ENCODE measurements at regions not wholly inside any gene's neighbourhood (a gene's known extent, or its start where the extent isn't known, plus 50 kb on each side); places are given as distances from the start of the nearest gene placed in this dataset.

- Histone ChIP-seq H3K4me1 (ENCODE audit: insufficient read depth, low read length) (no peaks in the 10 kb centered on the region), H3K27ac (ENCODE audit: extremely low read length, insufficient read depth, low read length) (no peak overlapping the region), H3K9me3 (ENCODE audit: low read length) (peaks cover 48% of the 10 kb centered on the region), H3K9ac (ENCODE audit: insufficient read depth, low read depth, low read length) (no peak overlapping the region), H2AFZ (ENCODE audit: low read length) (no peak overlapping the region), H4K20me1 (ENCODE audit: insufficient read depth, low read length) (no peaks in the 10 kb centered on the region), H3K4me3 (replicated peaks in 1 of 3; ENCODE audit: insufficient read depth in 1 of 3, low read depth in 2 of 3, low read length in 3 of 3) (no peak overlapping the region), H3K36me3 (replicated peaks in 1 of 2; ENCODE audit: control insufficient read depth in 1 of 2, insufficient read depth in 2 of 2, low read length in 2 of 2) (no peaks in the 10 kb centered on the region), H3K4me2 (ENCODE audit: low read depth, low read length) (no peak overlapping the region), H3K27me3 (ENCODE audit: control insufficient read depth in 1 of 2, insufficient read depth in 2 of 2, low read length in 2 of 2) (no peaks in the 10 kb centered on the region), H3K79me2 (ENCODE audit: insufficient read depth, low read length) (no peaks in the 10 kb centered on the region)
- FAIRE-seq (no peak), ATAC-seq (no peak), DNase-seq (ENCODE audit: low spot score) (no peak)
- in situ Hi-C loops (cut with HindIII; ENCODE audit: extremely low pct_ligation_motif_present, low pct_unique_long_range_greater_than_20kb) (no loop called here), intact Hi-C loops (cut with micrococcal nuclease; ENCODE audit: unreplicated experiment) (no loop called here)
- ChIA-PET POLR2A (no interaction called here), CTCF (ENCODE audit: low intra/inter-chr PET ratio, low total read pairs) (no interaction called here)
- no TSS peak for BruUV-seq (replicated peaks)
- no peak for TF ChIP-seq FOXP4 (CRISPR knock-in tag; IDR thresholded peaks at IDR 0.05)
- no peak for TF ChIP-seq LRRFIP1 (CRISPR knock-in tag; conservative IDR thresholded peaks at IDR 0.05)
- TF ChIP-seq NCOR1 (IDR thresholded peaks at IDR 0.05; ENCODE audit: borderline replicate concordance, low read length): no peak
- no peak for TF ChIP-seq ZEB1 (IDR thresholded peaks at IDR 0.05; ENCODE audit: insufficient replicate concordance, low read depth)
- no peak for TF ChIP-seq AGO2 (optimal IDR thresholded peaks at IDR 0.05; ENCODE audit: low read depth, low read length)
- no peak for TF ChIP-seq ZNF678 (CRISPR knock-in tag; IDR thresholded peaks at IDR 0.05)
- no peak for TF ChIP-seq FOXA3 (CRISPR knock-in tag; IDR thresholded peaks at IDR 0.05)
- no peak for TF ChIP-seq NR1H2 (CRISPR knock-in tag; IDR thresholded peaks at IDR 0.05; ENCODE audit: borderline replicate concordance, low read depth)
- TF ChIP-seq HNRNPK (IDR thresholded peaks at IDR 0.05; ENCODE audit: low read depth, low read length, poor library complexity, severe bottlenecking): no peak
- no peak for TF ChIP-seq ZNF354B (CRISPR knock-in tag; IDR thresholded peaks at IDR 0.05)
- no peak for TF ChIP-seq ZKSCAN5 (CRISPR knock-in tag; IDR thresholded peaks at IDR 0.05)
- no peak for TF ChIP-seq ZNF580 (CRISPR knock-in tag; IDR thresholded peaks at IDR 0.05; ENCODE audit: borderline replicate concordance, low read depth)
- no peak for TF ChIP-seq AHR (CRISPR knock-in tag; IDR thresholded peaks at IDR 0.05)
- no peak for TF ChIP-seq ZBTB21 (CRISPR knock-in tag; IDR thresholded peaks at IDR 0.05)
Observed at GRCh38 chr10:20443094-20443493, 454.0 kb downstream of the NEBL start.

Data from HepG2 (cell line).